HK-2 (cell line): ENCODE measurements at regions not wholly inside any gene's neighbourhood (a gene's known extent, or its start where the extent isn't known, plus 50 kb on each side); places are given as distances from the start of the nearest gene placed in this dataset.

Experiments used
- DNase-seq: peaks from one replicate; pipeline ENCODE4 v3.0.0-alpha.2; 2018; ENCODE audit not compliant: unreplicated experiment

GRCh38 chr5:98060148-98060547 is 713.3 kb upstream of the RGMB start:
- DNase-seq, result no peak

GRCh38 chr5:98064118-98064685 is 709.3 kb upstream of the RGMB start:
- DNase-seq, result no peak

- DNase-seq, result no peak
These were observed 708.1 kb upstream of the RGMB start for GRCh38 chr5:98065261-98065909.

- DNase-seq, result no peak
These were observed 706.6 kb upstream of the RGMB start for GRCh38 chr5:98066910-98067309.

GRCh38 chr5:98069876-98070512 is 703.5 kb upstream of the RGMB start:
- no peak for DNase-seq

- DNase-seq, result no peak
These were observed 700.5 kb upstream of the RGMB start for GRCh38 chr5:98072921-98073320.

- no peak for DNase-seq
These were observed 697.0 kb upstream of the RGMB start for GRCh38 chr5:98076501-98076900.

- DNase-seq, result no peak
These were observed 687.9 kb upstream of the RGMB start for GRCh38 chr5:98085593-98085992.

- no peak for DNase-seq
These were observed 678.4 kb upstream of the RGMB start for GRCh38 chr5:98095072-98095471.

GRCh38 chr5:98096155-98096554 is 677.3 kb upstream of the RGMB start:
- no peak for DNase-seq

- no peak for DNase-seq
These were observed 673.9 kb upstream of the RGMB start for GRCh38 chr5:98099448-98100105.

DNA sequence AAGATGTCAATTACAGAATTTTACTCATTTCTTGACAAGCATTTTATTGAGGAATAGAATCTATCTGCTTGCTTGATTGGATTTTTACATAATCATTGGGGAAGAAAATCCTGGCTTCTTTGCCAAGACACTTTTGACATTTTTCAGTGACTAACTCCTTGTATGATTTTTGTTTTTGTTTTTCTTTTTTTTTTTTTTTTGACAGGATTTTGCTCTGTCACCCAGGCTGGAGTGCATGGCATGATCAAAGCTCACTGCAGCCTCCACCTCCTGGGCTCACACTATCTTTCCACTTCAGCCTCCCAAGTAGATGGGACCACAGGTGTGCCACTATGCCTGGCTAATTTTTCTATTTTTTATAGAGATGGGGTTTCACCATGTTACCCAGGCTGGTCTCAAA is 672.3 kb upstream of the RGMB start:
- DNase-seq, result no peak

DNA sequence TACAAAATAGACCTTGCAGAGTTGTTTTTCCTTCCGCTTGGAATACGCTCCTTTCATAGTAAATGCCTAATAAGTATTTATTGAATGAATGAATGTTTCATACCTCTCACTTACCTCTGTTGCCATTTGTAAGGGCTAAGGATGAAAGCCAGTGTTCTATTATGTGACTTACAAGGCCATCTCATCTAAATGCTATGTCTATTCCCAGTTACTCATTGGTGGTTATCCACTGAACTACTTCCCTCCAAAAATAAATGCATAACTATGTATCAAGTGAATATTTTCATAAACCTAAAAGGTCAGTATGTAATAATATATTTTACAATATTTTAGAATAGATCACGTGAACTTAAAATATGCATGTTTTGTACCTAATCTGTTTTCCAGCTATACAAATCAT is 670.5 kb upstream of the RGMB start:
- DNase-seq, result no peak

DNA sequence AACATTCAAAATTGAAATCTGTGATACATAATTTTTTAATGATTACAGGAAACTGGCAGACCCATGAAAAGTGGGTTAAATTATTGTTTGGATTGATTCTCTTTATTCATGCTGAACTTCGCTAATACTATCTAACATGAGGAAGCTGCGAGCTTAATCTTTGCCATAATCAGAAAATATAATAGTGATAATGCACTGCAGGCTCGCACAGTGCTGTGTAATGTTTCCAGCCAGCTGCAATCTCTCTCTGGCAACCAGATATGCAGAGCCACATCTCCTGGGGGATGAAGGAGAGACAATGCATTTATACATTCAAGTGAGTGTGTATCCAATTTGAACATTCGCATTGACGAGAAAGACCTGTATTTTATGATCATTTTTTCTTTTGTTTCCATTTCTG is 669.7 kb upstream of the RGMB start:
- no peak for DNase-seq

DNA sequence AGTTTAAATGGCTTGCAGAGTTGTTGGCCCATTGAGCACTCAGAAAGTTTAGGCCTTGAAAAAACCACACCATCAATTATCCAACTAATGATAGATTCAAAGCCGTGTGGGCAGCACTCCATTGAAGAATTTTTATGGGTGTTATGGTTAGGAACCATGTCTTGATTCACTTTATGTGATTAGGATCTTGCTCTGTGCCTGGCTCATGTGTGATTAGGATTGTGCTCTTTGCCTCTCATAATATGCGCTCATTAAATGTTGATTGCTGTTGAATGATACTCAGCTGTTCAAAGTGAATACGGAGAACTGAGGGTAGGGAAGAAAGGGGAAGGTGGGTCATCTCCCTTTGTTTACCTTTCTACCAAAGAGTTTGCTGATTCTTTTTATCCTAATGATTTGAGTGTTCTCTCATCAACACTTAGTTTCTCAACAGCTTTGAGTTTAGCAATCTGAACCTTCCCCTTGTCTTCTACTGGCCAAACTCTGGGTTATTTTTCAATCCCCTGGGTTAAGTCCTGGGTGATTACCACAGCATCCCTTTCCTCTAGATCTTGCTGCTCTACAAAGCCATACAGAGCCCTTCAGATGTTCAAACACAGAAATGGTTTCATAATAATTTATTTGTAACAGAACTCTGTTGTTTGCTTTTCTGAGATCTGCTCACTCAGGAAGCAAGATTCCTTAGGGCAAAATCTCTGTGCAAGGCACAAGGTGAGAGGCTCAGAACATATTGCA is 668.8 kb upstream of the RGMB start:
- DNase-seq, result no peak

GRCh38 chr5:98105681-98106080 is 667.8 kb upstream of the RGMB start:
- DNase-seq, result no peak

GRCh38 chr5:98106116-98107031 is 667.1 kb upstream of the RGMB start:
- no peak for DNase-seq

- no peak for DNase-seq
These were observed 665.0 kb upstream of the RGMB start for GRCh38 chr5:98108497-98108896.

DNA sequence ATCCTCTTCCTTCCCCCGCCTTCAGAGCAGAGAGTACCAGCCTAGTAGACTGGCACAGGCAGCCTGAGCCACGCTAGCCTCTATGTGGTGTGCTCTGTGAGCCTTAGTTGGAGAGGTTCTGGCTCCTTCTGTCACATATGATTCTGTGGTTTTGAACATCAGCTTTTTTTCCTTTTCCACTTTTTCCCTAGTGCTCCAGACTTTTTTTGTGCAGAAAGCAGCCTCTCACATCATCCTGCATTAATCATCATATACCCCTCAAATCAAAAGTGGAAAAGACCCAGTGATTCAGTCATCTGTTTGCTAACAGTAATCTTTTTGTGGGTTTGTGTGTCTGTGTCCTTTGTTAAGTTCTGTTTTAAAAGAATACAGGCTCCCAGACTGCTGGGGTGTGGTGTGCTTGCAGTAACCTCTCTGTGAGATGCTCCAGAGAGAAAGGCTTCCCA is 663.9 kb upstream of the RGMB start:
- no peak for DNase-seq

DNA sequence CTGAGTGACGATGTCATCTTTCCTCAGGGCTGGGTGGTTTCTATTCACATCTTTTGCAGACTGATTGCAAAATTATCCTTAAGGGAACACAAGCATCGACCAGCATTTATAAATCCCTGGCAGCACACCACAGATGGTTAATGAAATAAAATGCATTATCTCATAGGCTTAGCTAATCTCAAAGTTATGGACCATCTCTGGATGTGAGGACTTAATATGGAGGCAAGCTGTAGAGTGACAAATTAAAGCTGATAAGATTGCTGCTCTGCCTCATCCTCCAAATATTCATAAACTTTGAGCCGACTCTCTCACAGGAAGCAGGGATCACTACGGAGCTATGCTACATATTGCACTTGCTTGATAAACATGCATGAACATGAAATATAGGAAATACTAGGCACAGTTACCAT is 663.2 kb upstream of the RGMB start:
- no peak for DNase-seq

GRCh38 chr5:98110791-98111190 is 662.7 kb upstream of the RGMB start:
- DNase-seq, result no peak
